Keratinocyte (primary cell): ENCODE measurements at regions not wholly inside any gene's neighbourhood (a gene's known extent, or its start where the extent isn't known, plus 50 kb on each side); places are given as distances from the start of the nearest gene placed in this dataset.

ENCODE experiments used
- DNase-seq: peaks from one replicate; pipeline ENCODE4 v3.0.0-alpha.2; 2011; ENCODE audit warnings: low read depth, missing footprints, low spot score
- FAIRE-seq: peaks from 2 replicates; lab custom pipeline; 2011; peaks lifted over from hg19 to GRCh38; lab: Jason Lieb, UNC
- H2AFZ ChIP-seq: 2 replicates; pipeline ENCODE4 v1.6.0; 2012; ENCODE audit warnings: low read length, control low read depth, inconsistent platforms; ENCODE audit not compliant: control insufficient read depth
- H3K27ac ChIP-seq: 2 replicates; pipeline ENCODE4 v1.5.1; 2011; ENCODE audit warnings: low read length; ENCODE audit not compliant: control insufficient read depth, insufficient read depth
- H3K27me3 ChIP-seq: 3 replicates; pipeline ENCODE4 v1.6.0; 2011; ENCODE audit warnings: low read length; ENCODE audit not compliant: control insufficient read depth, insufficient read depth; ENCODE audit errors: extremely low read depth
- H3K36me3 ChIP-seq, 2 experiments: 2 replicates in 1 of 2; 3 replicates in 1 of 2; pipeline ENCODE4 v1.5.1; 2011; ENCODE audit warnings: low read length in 2 of 2, mild to moderate bottlenecking in 1 of 2; ENCODE audit not compliant: control insufficient read depth in 2 of 2, insufficient read depth in 2 of 2; ENCODE audit errors: extremely low read depth in 1 of 2
- H3K4me1 ChIP-seq: 3 replicates; pipeline ENCODE4 v1.5.1; 2011; ENCODE audit warnings: low read length; ENCODE audit not compliant: control insufficient read depth, insufficient read depth; ENCODE audit errors: extremely low read depth
- H3K4me2 ChIP-seq: 3 replicates; pipeline ENCODE4 v1.6.0; 2011; ENCODE audit warnings: low read depth, low read length; ENCODE audit not compliant: control insufficient read depth, insufficient read depth; ENCODE audit errors: extremely low read depth
- H3K4me3 ChIP-seq, 3 experiments: fragments of 200-600 bp in 1 of 3; sonication (generic) in 1 of 3; 2 replicates in 2 of 3; 3 replicates in 1 of 3; pipeline ENCODE4 v1.5.1; 2011 to 2016; ENCODE audit warnings: low read length in 3 of 3, mild to moderate bottlenecking in 3 of 3, control low read depth in 2 of 3, inconsistent platforms in 1 of 3, low read depth in 1 of 3, mixed read lengths in 1 of 3, mixed run types in 1 of 3, moderate library complexity in 1 of 3; ENCODE audit not compliant: control insufficient read depth in 2 of 3, insufficient read depth in 2 of 3; ENCODE audit errors: extremely low read depth in 1 of 3
- H3K79me2 ChIP-seq: 2 replicates; pipeline ENCODE4 v1.6.0; 2012; ENCODE audit warnings: low read length; ENCODE audit not compliant: control insufficient read depth, insufficient read depth
- H3K9ac ChIP-seq: 3 replicates; pipeline ENCODE4 v1.6.0; 2011; ENCODE audit warnings: low read length; ENCODE audit not compliant: control insufficient read depth, insufficient read depth; ENCODE audit errors: extremely low read depth
- H3K9me1 ChIP-seq: 3 replicates; pipeline ENCODE4 v1.6.0; 2011; ENCODE audit warnings: low read length; ENCODE audit not compliant: control insufficient read depth, insufficient read depth; ENCODE audit errors: extremely low read depth
- H3K9me3 ChIP-seq: 2 replicates; pipeline ENCODE4 v1.5.1; 2012; ENCODE audit warnings: low read depth, low read length; ENCODE audit not compliant: control insufficient read depth
- H4K20me1 ChIP-seq: 3 replicates; pipeline ENCODE4 v1.6.0; 2011; ENCODE audit warnings: low read length; ENCODE audit not compliant: control insufficient read depth, insufficient read depth; ENCODE audit errors: extremely low read depth
- CTCF ChIP-seq, 3 experiments: IDR thresholded peaks in 1 of 3; conservative IDR thresholded peaks in 1 of 3; optimal IDR thresholded peaks in 1 of 3; 2 replicates in 2 of 3; 3 replicates in 1 of 3; pipeline versions ENCODE3 to v1.5.1; 2011; ENCODE audit warnings: low read length in 3 of 3, mild to moderate bottlenecking in 3 of 3, moderate library complexity in 2 of 3, control low read depth in 1 of 3, inconsistent platforms in 1 of 3; ENCODE audit not compliant: insufficient read depth in 2 of 3; ENCODE audit errors: extremely low read depth in 1 of 3
- EZH2 ChIP-seq: IDR thresholded peaks from one replicate; pipeline ENCODE4 v1.6.1; 2012; ENCODE audit warnings: inconsistent platforms, mild to moderate bottlenecking, low read length, moderate library complexity
- dilution Hi-C: fragments of 300-500 bp; cut with MboI; formaldehyde crosslinking; loops from one replicate; pipeline ENCODE4 v1.7.0; 2020; ENCODE audit warnings: low sequenced_read_pairs; ENCODE audit not compliant: extremely low pct_ligation_motif_present

- Histone ChIP-seq H3K9ac (no peak overlapping the region), H3K4me3 (no peak overlapping the region), H3K79me2 (no peaks in the 10 kb centered on the region), H3K4me2 (peak overlapping the region; percentile 70), H3K4me1 (peaks cover 43% of the 10 kb centered on the region), H3K9me1 (no peaks in the 10 kb centered on the region), H3K9me3 (no peaks in the 10 kb centered on the region), H3K36me3 (no peaks in the 10 kb centered on the region), H3K27me3 (no peaks in the 10 kb centered on the region), H2AFZ (no peak overlapping the region), H3K27ac (no peak overlapping the region), H4K20me1 (no peaks in the 10 kb centered on the region)
- no peak for TF ChIP-seq EZH2
- no peak for TF ChIP-seq CTCF (optimal IDR thresholded peaks at IDR 0.05 in 1 of 3, IDR thresholded peaks at IDR 0.05 in 1 of 3, conservative IDR thresholded peaks at IDR 0.05 in 1 of 3; ENCODE audit: extremely low read depth in 1 of 3, insufficient read depth in 2 of 3, low read length in 3 of 3)
- FAIRE-seq (no peak), DNase-seq (no peak)
- dilution Hi-C loops, result no loop called here
Observed at GRCh38 chr6:6824381-6824780, 235.9 kb downstream of the LY86 start.

GRCh38 chr6:6825193-6825784 is 236.8 kb downstream of the LY86 start:
- dilution Hi-C loops, result no loop called here
- Histone ChIP-seq H3K4me2 (peak overlapping the region; percentile 70), H3K27ac (peak overlapping the region; percentile 47), H3K27me3 (no peaks in the 10 kb centered on the region), H3K9ac (peak overlapping the region; percentile 20), H3K79me2 (no peaks in the 10 kb centered on the region), H4K20me1 (no peaks in the 10 kb centered on the region), H2AFZ (peak overlapping the region; percentile 20), H3K4me1 (peaks cover 43% of the 10 kb centered on the region), H3K36me3 (no peaks in the 10 kb centered on the region), H3K9me1 (no peaks in the 10 kb centered on the region), H3K9me3 (no peaks in the 10 kb centered on the region), H3K4me3 (no peak overlapping the region)
- TF ChIP-seq CTCF (optimal IDR thresholded peaks at IDR 0.05 in 1 of 3, IDR thresholded peaks at IDR 0.05 in 1 of 3, conservative IDR thresholded peaks at IDR 0.05 in 1 of 3; ENCODE audit: extremely low read depth in 1 of 3, insufficient read depth in 2 of 3, low read length in 3 of 3) (no peak), EZH2 (no peak)
- FAIRE-seq (peak; percentile 70), DNase-seq (no peak)
